ENCODE measurements at regions not wholly inside any gene's neighbourhood (a gene's known extent, or its start where the extent isn't known, plus 50 kb on each side); places are given as distances from the start of the nearest gene placed in this dataset.

DNA sequence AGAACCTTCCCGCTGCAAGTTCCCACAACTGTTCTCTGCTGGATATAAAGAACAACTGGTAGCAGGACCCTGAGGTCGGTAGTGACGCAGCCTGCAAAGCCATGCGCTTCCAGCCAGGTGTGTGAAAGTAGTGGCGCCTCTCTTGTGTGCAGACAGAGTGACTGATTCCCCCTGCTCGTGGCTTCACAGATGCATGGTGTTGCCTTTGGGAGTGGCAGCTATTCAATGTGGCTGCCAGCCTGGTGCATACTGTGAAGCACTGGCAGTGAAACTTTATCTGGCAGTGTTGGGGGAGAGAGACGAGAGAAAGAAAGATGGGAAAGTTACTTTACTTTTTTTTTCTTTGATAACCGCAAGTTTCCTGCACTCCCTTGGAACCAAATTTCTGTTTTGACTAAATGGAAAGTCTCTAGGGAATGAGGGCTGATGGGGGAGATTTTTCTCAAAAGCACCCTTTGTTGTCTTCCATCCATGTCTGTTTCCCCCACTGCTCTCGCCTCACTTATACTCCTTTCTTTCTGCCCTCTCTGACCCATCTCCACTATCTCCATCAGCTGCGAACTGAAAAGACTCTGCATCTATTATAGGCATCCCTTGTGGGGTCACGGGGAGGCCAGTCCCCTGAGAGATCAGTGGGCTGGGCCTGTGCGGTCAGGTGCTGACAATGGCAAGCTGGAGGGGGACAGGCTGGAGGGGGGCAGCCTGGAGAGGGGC lies 90.0 kb upstream of the TNP1 start:
- Histone ChIP-seq H3K36me3 (replicated peaks; ENCODE audit: insufficient read depth, low read depth) (no peaks in the 10 kb centered on the region), H3K9me2 (replicated peaks; ENCODE audit: insufficient read depth) (no peaks in the 10 kb centered on the region), H3K4me3 (no peak overlapping the region), H3K27me3 (no peaks in the 10 kb centered on the region), H3K27ac (no peak overlapping the region), H3K4me1 (ENCODE audit: insufficient read depth) (no peaks in the 10 kb centered on the region), H3K4me2 (no peak overlapping the region), H3K9me3 (ENCODE audit: low read depth) (no peaks in the 10 kb centered on the region), H2AFZ (no peak overlapping the region), H3K79me2 (no peaks in the 10 kb centered on the region), H4K20me1 (ENCODE audit: insufficient read depth, poor library complexity, severe bottlenecking) (no peaks in the 10 kb centered on the region)
- 83% methylated on average over 12 of the region's 12 CpGs for WGBS (ENCODE audit: low lambda C conversion rate, missing lambda C conversion rate)
- DNase-seq (ENCODE audit: low spot score), result no peak
- TF ChIP-seq EZH2phosphoT487 (IDR thresholded peaks at IDR 0.05; ENCODE audit: low read depth, severe bottlenecking, unreplicated experiment) (no peak), EZH2 (IDR thresholded peaks at IDR 0.05; ENCODE audit: borderline replicate concordance) (no peak)
- TF ChIP-seq, protein P1, sequence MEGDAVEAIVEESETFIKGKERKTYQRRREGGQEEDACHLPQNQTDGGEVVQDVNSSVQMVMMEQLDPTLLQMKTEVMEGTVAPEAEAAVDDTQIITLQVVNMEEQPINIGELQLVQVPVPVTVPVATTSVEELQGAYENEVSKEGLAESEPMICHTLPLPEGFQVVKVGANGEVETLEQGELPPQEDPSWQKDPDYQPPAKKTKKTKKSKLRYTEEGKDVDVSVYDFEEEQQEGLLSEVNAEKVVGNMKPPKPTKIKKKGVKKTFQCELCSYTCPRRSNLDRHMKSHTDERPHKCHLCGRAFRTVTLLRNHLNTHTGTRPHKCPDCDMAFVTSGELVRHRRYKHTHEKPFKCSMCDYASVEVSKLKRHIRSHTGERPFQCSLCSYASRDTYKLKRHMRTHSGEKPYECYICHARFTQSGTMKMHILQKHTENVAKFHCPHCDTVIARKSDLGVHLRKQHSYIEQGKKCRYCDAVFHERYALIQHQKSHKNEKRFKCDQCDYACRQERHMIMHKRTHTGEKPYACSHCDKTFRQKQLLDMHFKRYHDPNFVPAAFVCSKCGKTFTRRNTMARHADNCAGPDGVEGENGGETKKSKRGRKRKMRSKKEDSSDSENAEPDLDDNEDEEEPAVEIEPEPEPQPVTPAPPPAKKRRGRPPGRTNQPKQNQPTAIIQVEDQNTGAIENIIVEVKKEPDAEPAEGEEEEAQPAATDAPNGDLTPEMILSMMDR (IDR thresholded peaks at IDR 0.05; ENCODE audit: poor library complexity), result no peak

DNA sequence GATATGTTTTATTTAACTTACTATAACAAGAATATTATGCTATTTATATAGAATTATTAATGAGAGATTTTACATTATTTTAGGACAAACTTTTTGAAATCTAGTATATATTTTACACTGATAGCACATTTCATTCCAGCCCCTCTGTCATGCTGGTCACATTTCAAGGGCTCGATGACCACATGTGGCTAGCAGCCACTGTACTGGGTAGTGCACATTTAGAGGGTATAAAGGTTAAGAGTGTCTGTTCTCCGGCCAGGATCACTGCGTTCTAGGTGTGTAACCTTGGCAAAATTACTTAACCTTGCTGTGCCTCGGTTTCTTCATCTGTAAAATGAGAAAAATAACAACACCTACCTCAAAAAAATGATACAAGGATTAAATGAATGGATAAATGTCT lies 87.2 kb upstream of the TNP1 start:
- Histone ChIP-seq H3K27me3 (no peaks in the 10 kb centered on the region), H3K9me2 (replicated peaks; ENCODE audit: insufficient read depth) (no peaks in the 10 kb centered on the region), H3K9me3 (ENCODE audit: low read depth) (no peaks in the 10 kb centered on the region), H3K79me2 (no peaks in the 10 kb centered on the region), H3K27ac (no peak overlapping the region), H2AFZ (no peak overlapping the region), H4K20me1 (ENCODE audit: insufficient read depth, poor library complexity, severe bottlenecking) (no peaks in the 10 kb centered on the region), H3K4me3 (no peak overlapping the region), H3K36me3 (replicated peaks; ENCODE audit: insufficient read depth, low read depth) (no peaks in the 10 kb centered on the region), H3K4me1 (ENCODE audit: insufficient read depth) (no peaks in the 10 kb centered on the region), H3K4me2 (no peak overlapping the region)
- TF ChIP-seq EZH2phosphoT487 (IDR thresholded peaks at IDR 0.05; ENCODE audit: low read depth, severe bottlenecking, unreplicated experiment) (no peak), EZH2 (IDR thresholded peaks at IDR 0.05; ENCODE audit: borderline replicate concordance) (no peak)
- TF ChIP-seq, protein P1 (IDR thresholded peaks at IDR 0.05; ENCODE audit: poor library complexity), result no peak
- DNase-seq (ENCODE audit: low spot score), result no peak
- 97% methylated on average over 4 of the region's 4 CpGs for WGBS (ENCODE audit: low lambda C conversion rate, missing lambda C conversion rate)

DNA sequence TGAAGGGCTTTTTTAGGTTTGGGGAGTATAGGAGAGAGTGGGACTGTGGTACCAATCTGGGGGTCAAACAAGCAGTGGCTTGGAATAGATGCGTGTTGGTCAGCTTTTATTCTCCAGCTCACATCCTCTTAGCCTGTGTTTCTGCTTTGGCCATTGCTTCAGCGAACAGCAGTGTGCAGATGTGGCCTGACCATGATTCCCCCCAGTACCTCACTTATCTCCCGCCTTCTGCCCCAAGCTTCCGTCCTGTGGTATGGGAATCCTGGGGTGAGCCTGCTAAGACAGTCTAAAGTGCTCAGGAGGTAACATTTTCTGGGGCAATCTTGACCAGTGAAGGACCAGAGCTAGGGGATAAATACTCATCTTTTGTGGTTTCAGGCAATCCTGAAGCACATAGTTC lies 84.9 kb upstream of the TNP1 start:
- no peaks in the 10 kb centered on the region for H3K36me3 ChIP-seq (replicated peaks; ENCODE audit: insufficient read depth, low read depth)
- 100% methylated on average over 4 of the region's 4 CpGs for WGBS (ENCODE audit: low lambda C conversion rate, missing lambda C conversion rate)

More for the DNA sequence above, 84.9 kb upstream of the TNP1 start:
- Histone ChIP-seq H3K4me1 (ENCODE audit: insufficient read depth) (no peaks in the 10 kb centered on the region), H3K9me3 (ENCODE audit: low read depth) (no peaks in the 10 kb centered on the region), H3K27ac (no peak overlapping the region), H3K4me3 (no peak overlapping the region), H4K20me1 (ENCODE audit: insufficient read depth, poor library complexity, severe bottlenecking) (no peaks in the 10 kb centered on the region), H3K27me3 (no peaks in the 10 kb centered on the region), H3K9me2 (replicated peaks; ENCODE audit: insufficient read depth) (no peaks in the 10 kb centered on the region), H3K4me2 (no peak overlapping the region), H2AFZ (no peak overlapping the region), H3K79me2 (no peaks in the 10 kb centered on the region)
- TF ChIP-seq EZH2 (IDR thresholded peaks at IDR 0.05; ENCODE audit: borderline replicate concordance) (no peak), EZH2phosphoT487 (IDR thresholded peaks at IDR 0.05; ENCODE audit: low read depth, severe bottlenecking, unreplicated experiment) (no peak)
- TF ChIP-seq, protein P1 (IDR thresholded peaks at IDR 0.05; ENCODE audit: poor library complexity), result no peak
- DNase-seq (ENCODE audit: low spot score), result no peak
